SJCRH30 (cell line): ENCODE measurements at regions not wholly inside any gene's neighbourhood (a gene's known extent, or its start where the extent isn't known, plus 50 kb on each side); places are given as distances from the start of the nearest gene placed in this dataset.
"Not testable (repeated sequence)": the region's sequence is repeated elsewhere in the genome, so short reads cannot be mapped to it uniquely, and the experiment has no call there.

Experiments
- DNase-seq, 2 experiments: peaks; one replicate each; pipeline ENCODE4 v3.0.0-alpha.2; 2015 to 2020
- H3K27ac ChIP-seq: fragments of 250-450 bp; sonication (Bioruptor Pico); 2 replicates; pipeline ENCODE4 v1.5.1; 2020; ENCODE audit warnings: mild to moderate bottlenecking, moderate library complexity
- H3K27me3 ChIP-seq: fragments of 250-450 bp; sonication (Bioruptor Pico); 2 replicates; pipeline ENCODE4 v1.5.1; 2020; ENCODE audit warnings: mild to moderate bottlenecking, moderate library complexity
- H3K36me3 ChIP-seq: fragments of 250-450 bp; sonication (Bioruptor Pico); 2 replicates; pipeline ENCODE4 v1.5.1; 2020; ENCODE audit warnings: mild to moderate bottlenecking, moderate library complexity
- H3K4me1 ChIP-seq: fragments of 250-450 bp; sonication (Bioruptor Pico); 2 replicates; pipeline ENCODE4 v1.5.1; 2020; ENCODE audit warnings: mild to moderate bottlenecking, moderate library complexity
- H3K4me3 ChIP-seq: fragments of 250-450 bp; sonication (Bioruptor Pico); 2 replicates; pipeline ENCODE4 v1.5.1; 2020; ENCODE audit warnings: mild to moderate bottlenecking, moderate library complexity
- H3K9me3 ChIP-seq: fragments of 250-450 bp; sonication (Bioruptor Pico); replicated peaks from 2 replicates; pipeline ENCODE4 v1.5.1; 2020; ENCODE audit warnings: mild to moderate bottlenecking, moderate library complexity

DNA sequence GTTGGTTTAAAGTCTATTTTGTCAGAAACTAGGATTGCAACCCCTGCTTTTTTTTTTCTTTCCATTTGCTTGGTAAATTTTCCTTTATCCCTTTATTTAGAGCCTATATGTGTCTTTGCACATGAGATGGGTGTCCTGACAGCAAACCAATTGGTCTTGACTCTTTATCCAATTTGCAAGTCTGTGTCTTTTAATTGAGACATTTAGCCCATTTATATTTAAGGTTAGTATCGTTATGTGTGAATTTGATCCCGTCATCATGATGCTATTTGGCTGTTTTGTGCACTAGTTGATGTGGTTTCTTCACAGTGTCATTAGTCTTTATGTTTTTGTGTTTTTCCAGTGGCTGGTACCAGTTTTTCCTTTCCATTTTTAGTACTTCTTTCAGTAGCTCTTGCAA is 127.7 kb upstream of the ZNF267 start:
- no peak overlapping the region for H3K27ac ChIP-seq
- H3K36me3 ChIP-seq: no peaks in the 10 kb centered on the region
- no peaks in the 10 kb centered on the region for H3K27me3 ChIP-seq
- H3K9me3 ChIP-seq: peaks cover 9% of the 10 kb centered on the region
- no peak overlapping the region for H3K4me3 ChIP-seq
- H3K4me1 ChIP-seq: no peaks in the 10 kb centered on the region
- DNase-seq: no peak

DNA sequence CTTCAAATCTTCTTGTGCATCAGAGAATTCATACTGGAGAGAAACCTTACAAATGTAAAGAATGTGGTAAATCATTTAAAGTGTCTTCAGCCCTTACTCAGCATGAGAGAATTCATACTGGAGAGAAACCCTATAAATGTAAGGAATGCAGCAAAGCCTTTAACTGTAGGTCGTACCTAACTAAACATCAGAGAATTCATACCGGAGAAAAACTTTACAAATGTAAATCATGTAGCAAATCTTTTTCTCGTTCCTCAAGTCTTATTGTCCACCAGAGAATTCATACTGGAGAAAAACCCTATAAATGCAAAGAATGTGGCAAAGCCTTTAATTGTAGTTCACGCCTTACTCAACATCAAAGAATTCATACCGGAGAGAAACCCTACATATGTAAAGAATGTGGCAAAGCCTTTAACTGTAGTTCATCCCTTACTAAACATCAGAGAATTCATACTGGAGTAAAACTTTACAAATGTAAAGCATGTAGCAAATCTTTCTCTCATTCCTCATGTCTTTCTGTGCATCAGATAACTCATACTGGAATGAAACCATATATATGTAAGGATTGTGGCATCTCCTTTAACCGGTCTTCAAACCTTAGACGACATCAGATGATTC is 118.5 kb upstream of the ZNF267 start:
- Histone ChIP-seq H3K9me3 (peaks cover 47% of the 10 kb centered on the region), H3K27ac (no peak overlapping the region), H3K27me3 (no peaks in the 10 kb centered on the region), H3K4me3 (no peak overlapping the region), H3K4me1 (no peaks in the 10 kb centered on the region), H3K36me3 (peaks cover 6% of the 10 kb centered on the region)
- DNase-seq: no peak

DNA sequence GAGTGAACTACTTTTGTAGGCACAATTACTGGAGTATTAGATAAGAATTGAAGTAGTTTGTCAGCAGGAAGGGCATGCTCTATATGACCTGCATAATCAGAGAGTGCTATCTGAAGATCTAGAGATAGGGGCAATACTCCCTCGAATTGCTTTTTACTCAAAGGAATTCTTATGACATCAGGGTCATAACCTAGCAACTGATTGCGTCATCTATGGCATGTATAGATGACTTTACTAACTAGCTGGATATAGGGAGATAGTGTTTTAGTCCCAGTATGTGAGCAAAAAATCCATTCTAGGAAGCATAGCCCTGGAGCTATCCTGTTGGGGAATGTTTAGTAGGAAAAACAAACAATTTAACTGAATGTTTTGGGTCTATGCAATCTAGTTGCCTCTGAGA is 109.5 kb upstream of the ZNF267 start:
- Histone ChIP-seq H3K9me3 (no peaks in the 10 kb centered on the region), H3K27ac (no peak overlapping the region), H3K4me3 (no peak overlapping the region), H3K4me1 (no peaks in the 10 kb centered on the region), H3K36me3 (no peaks in the 10 kb centered on the region), H3K27me3 (no peaks in the 10 kb centered on the region)
- no peak for DNase-seq

DNA sequence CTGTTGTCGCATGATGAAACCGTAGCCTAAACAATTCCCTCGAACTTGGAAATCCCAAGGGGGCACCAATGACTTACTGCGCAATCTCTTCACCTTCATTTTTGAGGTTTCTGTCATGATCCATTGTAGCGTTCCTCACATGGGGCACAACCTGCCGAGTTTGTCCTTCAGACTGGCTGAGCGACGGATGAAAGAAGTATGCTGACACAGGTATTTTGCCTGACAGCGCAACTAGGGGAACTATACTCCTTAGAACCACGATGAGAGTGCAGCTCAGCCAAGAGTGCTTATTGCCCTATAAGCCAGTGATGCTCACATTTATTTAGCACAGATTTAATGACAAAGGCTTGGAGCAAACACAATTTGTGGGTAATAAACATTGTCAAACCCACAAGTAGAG is 106.3 kb upstream of the ZNF267 start:
- Histone ChIP-seq H3K27me3 (no peaks in the 10 kb centered on the region), H3K4me1 (no peaks in the 10 kb centered on the region), H3K9me3 (no peaks in the 10 kb centered on the region), H3K36me3 (no peaks in the 10 kb centered on the region), H3K4me3 (no peak overlapping the region), H3K27ac (no peak overlapping the region)
- DNase-seq: no peak

GRCh38 chr16:31780342-31780741 is 93.3 kb upstream of the ZNF267 start:
- no peak overlapping the region for H3K27ac ChIP-seq
- no peaks in the 10 kb centered on the region; the same call in 1 of the 2 replicates for H3K9me3 ChIP-seq
- H3K27me3 ChIP-seq: no peaks in the 10 kb centered on the region
- H3K4me3 ChIP-seq: no peak overlapping the region
- no peak for DNase-seq
- no peaks in the 10 kb centered on the region for H3K4me1 ChIP-seq
- no peaks in the 10 kb centered on the region for H3K36me3 ChIP-seq

DNA sequence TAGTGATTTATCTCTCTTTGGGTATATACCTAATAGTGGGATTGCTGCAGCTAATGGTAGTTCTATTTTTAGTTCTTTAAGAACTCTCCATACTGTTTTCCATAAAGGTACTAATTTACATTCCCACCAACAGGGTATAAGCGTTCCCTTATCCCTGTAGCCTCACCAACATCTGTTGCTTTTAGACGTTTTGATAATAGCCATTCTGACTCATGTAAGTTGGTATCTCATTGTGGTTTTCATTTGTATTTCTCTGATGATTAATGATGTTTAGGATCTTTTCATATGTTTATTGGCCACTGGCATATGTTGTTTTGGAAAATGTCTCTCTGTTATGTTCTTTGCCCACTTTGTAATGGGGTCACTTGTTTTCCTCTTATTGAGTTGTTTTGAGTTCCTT is 88.5 kb upstream of the ZNF267 start:
- DNase-seq: no peak
- Histone ChIP-seq H3K27ac (no peak overlapping the region), H3K36me3 (no peaks in the 10 kb centered on the region), H3K4me1 (no peaks in the 10 kb centered on the region), H3K27me3 (no peaks in the 10 kb centered on the region), H3K4me3 (no peak overlapping the region), H3K9me3 (no peaks in the 10 kb centered on the region)

DNA sequence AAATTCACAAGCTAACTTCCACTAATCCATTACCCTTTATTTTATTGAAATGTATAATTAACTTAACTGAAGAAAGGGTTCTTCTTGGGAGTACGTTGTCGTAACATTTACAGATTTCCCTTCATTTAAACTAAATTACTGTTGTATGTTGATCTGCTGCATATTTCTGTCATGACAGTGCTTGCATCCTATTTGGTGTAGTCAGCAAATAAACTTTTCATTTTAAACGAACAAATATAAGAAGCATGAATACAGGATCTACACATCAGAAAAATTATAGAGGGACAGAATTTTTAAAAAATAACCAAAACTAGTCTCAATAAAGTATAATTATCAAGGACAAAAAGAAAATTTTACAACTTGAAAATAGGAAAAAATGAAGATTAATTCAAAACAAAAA is 66.5 kb upstream of the ZNF267 start:
- Histone ChIP-seq H3K27ac (no peak overlapping the region), H3K27me3 (no peaks in the 10 kb centered on the region), H3K4me3 (no peak overlapping the region), H3K9me3 (no peaks in the 10 kb centered on the region), H3K4me1 (no peaks in the 10 kb centered on the region), H3K36me3 (no peaks in the 10 kb centered on the region)
- no peak for DNase-seq

DNA sequence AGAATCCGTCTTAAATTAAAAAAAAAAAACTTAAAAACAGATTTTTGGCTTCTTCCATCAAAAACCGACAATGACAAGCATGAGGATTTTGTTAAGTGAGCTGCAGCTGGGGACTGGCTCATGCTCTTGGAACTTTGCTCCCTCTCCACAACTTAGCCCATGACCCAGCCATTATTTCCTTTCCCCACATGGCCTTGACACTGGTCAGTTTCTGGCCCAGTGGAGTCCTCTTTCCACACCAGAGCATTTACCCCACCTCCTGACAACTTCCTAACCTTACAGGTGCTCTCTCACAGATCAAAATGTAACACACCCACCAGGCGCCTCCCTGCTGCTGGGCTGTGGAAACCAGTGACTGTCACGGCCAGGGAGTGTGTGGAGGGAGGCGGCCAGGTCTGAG is 62.7 kb upstream of the ZNF267 start:
- Histone ChIP-seq H3K4me1 (no peaks in the 10 kb centered on the region), H3K9me3 (no peaks in the 10 kb centered on the region), H3K27me3 (no peaks in the 10 kb centered on the region), H3K4me3 (no peak overlapping the region), H3K27ac (no peak overlapping the region), H3K36me3 (no peaks in the 10 kb centered on the region)
- no peak for DNase-seq

- H3K4me3 ChIP-seq, H3K9me3 ChIP-seq, DNase-seq, H3K27me3 ChIP-seq, H3K27ac ChIP-seq, H3K36me3 ChIP-seq, H3K4me1 ChIP-seq: not testable (repeated sequence)
Observed at GRCh38 chr16:31816141-31816540, 57.5 kb upstream of the ZNF267 start.

DNA sequence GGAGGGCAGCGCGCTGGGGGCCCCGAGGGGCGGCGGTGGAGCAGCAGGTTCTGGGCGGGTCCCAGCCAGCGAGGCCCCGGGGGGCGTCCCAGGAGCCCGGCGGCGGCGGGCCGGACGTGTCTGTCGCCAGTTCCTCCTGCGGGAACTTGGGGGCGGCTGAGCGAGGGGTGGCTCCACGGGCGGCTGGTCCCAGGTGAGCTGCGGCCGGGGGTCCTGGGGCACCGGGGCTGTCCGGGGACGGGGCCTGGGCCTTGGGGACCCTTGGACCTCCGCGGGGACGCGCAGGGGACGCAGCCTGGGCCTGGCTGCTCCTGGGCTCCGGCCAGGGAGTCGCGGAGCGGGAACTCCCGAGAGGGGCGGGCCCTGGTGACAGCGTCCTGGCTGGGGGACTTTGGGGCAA is 54.2 kb upstream of the ZNF267 start:
- Histone ChIP-seq H3K4me3 (no peak overlapping the region), H3K27me3 (no peaks in the 10 kb centered on the region), H3K36me3 (no peaks in the 10 kb centered on the region), H3K4me1 (no peaks in the 10 kb centered on the region), H3K27ac (no peak overlapping the region), H3K9me3 (no peaks in the 10 kb centered on the region)
- no peak for DNase-seq

GRCh38 chr16:31819948-31820347 is 53.7 kb upstream of the ZNF267 start:
- H3K27ac ChIP-seq: no peak overlapping the region
- no peak for DNase-seq

More at GRCh38 chr16:31819948-31820347, 53.7 kb upstream of the ZNF267 start:
- Histone ChIP-seq H3K4me3 (no peak overlapping the region), H3K4me1 (no peaks in the 10 kb centered on the region), H3K36me3 (no peaks in the 10 kb centered on the region), H3K27me3 (no peaks in the 10 kb centered on the region), H3K9me3 (no peaks in the 10 kb centered on the region)
